ENCODE measurements at regions not wholly inside any gene's neighbourhood (a gene's known extent, or its start where the extent isn't known, plus 50 kb on each side); places are given as distances from the start of the nearest gene placed in this dataset.

GRCh38 chr15:91537856-91538255 lies 315.7 kb upstream of the SLCO3A1 start:
- TF ChIP-seq, protein P1, sequence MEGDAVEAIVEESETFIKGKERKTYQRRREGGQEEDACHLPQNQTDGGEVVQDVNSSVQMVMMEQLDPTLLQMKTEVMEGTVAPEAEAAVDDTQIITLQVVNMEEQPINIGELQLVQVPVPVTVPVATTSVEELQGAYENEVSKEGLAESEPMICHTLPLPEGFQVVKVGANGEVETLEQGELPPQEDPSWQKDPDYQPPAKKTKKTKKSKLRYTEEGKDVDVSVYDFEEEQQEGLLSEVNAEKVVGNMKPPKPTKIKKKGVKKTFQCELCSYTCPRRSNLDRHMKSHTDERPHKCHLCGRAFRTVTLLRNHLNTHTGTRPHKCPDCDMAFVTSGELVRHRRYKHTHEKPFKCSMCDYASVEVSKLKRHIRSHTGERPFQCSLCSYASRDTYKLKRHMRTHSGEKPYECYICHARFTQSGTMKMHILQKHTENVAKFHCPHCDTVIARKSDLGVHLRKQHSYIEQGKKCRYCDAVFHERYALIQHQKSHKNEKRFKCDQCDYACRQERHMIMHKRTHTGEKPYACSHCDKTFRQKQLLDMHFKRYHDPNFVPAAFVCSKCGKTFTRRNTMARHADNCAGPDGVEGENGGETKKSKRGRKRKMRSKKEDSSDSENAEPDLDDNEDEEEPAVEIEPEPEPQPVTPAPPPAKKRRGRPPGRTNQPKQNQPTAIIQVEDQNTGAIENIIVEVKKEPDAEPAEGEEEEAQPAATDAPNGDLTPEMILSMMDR (IDR thresholded peaks at IDR 0.05; ENCODE audit: insufficient read depth, low read length), result no peak
- H3K4me3 ChIP-seq (ENCODE audit: low read depth, low read length), result no peak overlapping the region
- DNase-seq (ENCODE audit: low read depth), result no peak

- TF ChIP-seq, protein P1 (IDR thresholded peaks at IDR 0.05; ENCODE audit: insufficient read depth, low read length), result no peak
- DNase-seq (ENCODE audit: low read depth), result no peak
- no peak overlapping the region for H3K4me3 ChIP-seq (ENCODE audit: low read depth, low read length)
Observed at GRCh38 chr15:91538782-91539181, 314.7 kb upstream of the SLCO3A1 start.

DNA sequence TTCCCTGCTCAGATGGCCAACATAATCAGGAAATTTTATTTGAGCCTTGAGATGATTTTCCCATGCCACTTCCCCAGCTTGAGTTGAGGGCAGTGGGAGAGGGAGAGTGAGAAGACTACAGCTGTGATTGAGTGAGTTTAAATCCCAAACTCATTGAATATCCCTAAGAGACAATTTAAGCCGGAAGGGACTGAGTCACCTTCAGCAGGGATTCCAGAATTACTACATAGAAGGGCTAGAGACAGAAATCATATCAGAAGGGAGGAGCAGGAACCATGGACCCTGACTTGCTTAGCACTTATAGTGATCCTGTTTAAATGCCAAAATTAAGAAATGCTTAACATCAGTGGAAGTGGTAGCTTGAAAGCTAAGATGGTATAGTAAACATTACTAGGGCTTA lies 312.2 kb upstream of the SLCO3A1 start:
- no peak overlapping the region for H3K4me3 ChIP-seq (ENCODE audit: low read depth, low read length)
- peak; percentile 35 for DNase-seq (ENCODE audit: low read depth)
- TF ChIP-seq, protein P1 (IDR thresholded peaks at IDR 0.05; ENCODE audit: insufficient read depth, low read length), result no peak

DNA sequence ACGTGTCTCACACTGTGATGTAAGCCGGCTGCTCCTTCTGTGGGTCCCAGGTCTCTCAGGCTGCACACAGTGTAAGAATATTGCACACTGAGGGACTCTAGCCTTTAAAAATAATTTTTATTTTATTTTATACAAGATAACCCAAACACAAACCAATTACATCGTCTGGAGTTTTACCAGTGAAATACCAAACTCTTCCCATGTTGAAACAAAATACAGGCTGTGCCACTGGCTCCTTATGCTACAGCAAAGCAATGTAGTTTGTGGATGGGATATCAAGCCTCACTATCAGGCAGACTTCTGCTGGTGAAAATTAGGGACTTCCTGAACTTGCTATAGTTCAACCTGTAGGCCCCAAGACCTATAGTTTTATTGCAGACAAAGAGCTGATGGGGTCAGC lies 311.3 kb upstream of the SLCO3A1 start:
- no peak for DNase-seq (ENCODE audit: low read depth)
- no peak overlapping the region for H3K4me3 ChIP-seq (ENCODE audit: low read depth, low read length)
- TF ChIP-seq, protein P1 (IDR thresholded peaks at IDR 0.05; ENCODE audit: insufficient read depth, low read length), result no peak

- TF ChIP-seq, protein P1 (IDR thresholded peaks at IDR 0.05; ENCODE audit: insufficient read depth, low read length), result no peak
- DNase-seq (ENCODE audit: low read depth), result no peak
- no peak overlapping the region for H3K4me3 ChIP-seq (ENCODE audit: low read depth, low read length)
Observed at GRCh38 chr15:91547356-91547755, 306.2 kb upstream of the SLCO3A1 start.

DNA sequence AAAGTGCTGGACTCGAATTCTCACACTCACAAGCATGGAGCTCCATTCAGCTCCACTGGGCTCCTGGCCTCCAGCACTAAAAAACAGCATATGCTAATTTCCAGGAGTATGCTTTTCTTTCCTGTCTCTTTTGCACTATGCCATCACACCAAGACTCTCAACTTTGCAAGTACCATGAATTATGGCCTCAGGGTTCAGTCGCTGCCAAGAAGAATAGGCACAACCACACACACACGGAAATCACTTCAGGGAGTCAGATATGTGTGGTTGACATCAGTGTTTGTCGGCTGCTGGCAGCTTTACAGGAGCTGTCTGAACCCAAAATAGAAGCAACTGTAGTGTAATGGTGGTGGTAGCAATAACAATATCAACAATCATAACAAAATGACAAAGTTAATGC lies 305.0 kb upstream of the SLCO3A1 start:
- TF ChIP-seq, protein P1 (IDR thresholded peaks at IDR 0.05; ENCODE audit: insufficient read depth, low read length), result no peak
- no peak for DNase-seq (ENCODE audit: low read depth)

DNA sequence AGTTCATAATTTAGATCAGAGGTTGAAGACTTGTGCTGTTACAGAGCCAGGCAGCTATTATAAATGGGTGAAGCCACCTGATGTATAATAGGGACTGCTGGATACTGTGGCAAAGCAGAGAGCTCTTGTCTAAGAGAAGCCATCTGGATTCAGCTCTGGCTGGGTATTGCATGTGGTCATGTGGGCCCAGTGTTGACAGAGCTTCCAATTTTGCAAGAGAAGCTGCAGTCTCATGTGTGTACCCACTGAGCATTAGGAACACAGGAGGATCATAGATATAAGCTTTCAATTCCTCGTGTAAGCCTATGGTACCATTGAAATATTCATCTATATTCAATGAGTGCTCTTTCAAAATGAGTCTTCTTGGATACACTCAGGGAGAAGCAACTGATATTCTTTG lies 303.9 kb upstream of the SLCO3A1 start:
- H3K4me3 ChIP-seq (ENCODE audit: low read depth, low read length), result no peak overlapping the region
- TF ChIP-seq, protein P1 (IDR thresholded peaks at IDR 0.05; ENCODE audit: insufficient read depth, low read length), result no peak
- no peak for DNase-seq (ENCODE audit: low read depth)

More for the DNA sequence above, 305.0 kb upstream of the SLCO3A1 start:
- no peak overlapping the region for H3K4me3 ChIP-seq (ENCODE audit: low read depth, low read length)
